Upper lobe of left lung (tissue), 4 donors: ENCODE measurements at regions not wholly inside any gene's neighbourhood (a gene's known extent, or its start where the extent isn't known, plus 50 kb on each side); places are given as distances from the start of the nearest gene placed in this dataset.

Experiments
- CTCF ChIP-seq, 6 experiments: fragments of 450-650 bp in 4 of 6; fragments of 200-600 bp in 2 of 6; sonication (generic) in 2 of 6; IDR thresholded peaks; one replicate each; pipeline ENCODE4 v1.5.1; 2016 to 2019; ENCODE audit warnings: antibody characterized with exemption in 6 of 6
- EP300 ChIP-seq, 4 donors: sonication (generic); formaldehyde crosslinking; IDR thresholded peaks; one replicate each; pipeline ENCODE4 v1.5.1; 2017; ENCODE audit warnings: antibody characterized with exemption in 4 of 4, control low read depth in 2 of 4
- POLR2A ChIP-seq, 4 donors: fragments of 450-650 bp; IDR thresholded peaks; one replicate each; pipeline ENCODE4 v1.5.1; 2016 to 2017; ENCODE audit warnings: antibody characterized with exemption in 4 of 4, mild to moderate bottlenecking in 2 of 4

- no peak for TF ChIP-seq CTCF (IDR thresholded peaks at IDR 0.05)
- no peak for TF ChIP-seq EP300 (IDR thresholded peaks at IDR 0.05)
- TF ChIP-seq POLR2A (IDR thresholded peaks at IDR 0.05) = no peak
Measured at GRCh38 chr2:189347540-189347939, 93.7 kb upstream of the WDR75 start.
